Epithelial cell of esophagus (primary cell): ENCODE measurements at regions not wholly inside any gene's neighbourhood (a gene's known extent, or its start where the extent isn't known, plus 50 kb on each side); places are given as distances from the start of the nearest gene placed in this dataset.
A peak's percentile ranks its signal among the peaks of the same experiment; 100 is the strongest.

Experiments used
- DNase-seq: peaks from one replicate; pipeline ENCODE4 v3.0.0; 2010; ENCODE audit warnings: low read depth
- H3K4me3 ChIP-seq: 2 replicates; pipeline ENCODE4 v1.5.1; 2011; ENCODE audit warnings: mild to moderate bottlenecking, low read length, control low read depth
- TF ChIP-seq, protein P1 (sequence below): IDR thresholded peaks from 2 replicates; pipeline ENCODE4 v1.5.1; 2011; ENCODE audit warnings: low read depth, mild to moderate bottlenecking, low read length, control low read depth, inconsistent platforms; ENCODE audit not compliant: insufficient read depth; ENCODE audit errors: missing control alignments

GRCh38 chr10:90148116-90148855, 446.9 kb downstream of the KIF20B start:
- H3K4me3 ChIP-seq: no peak overlapping the region
- DNase-seq: peak; percentile 59
- TF ChIP-seq, protein P1, sequence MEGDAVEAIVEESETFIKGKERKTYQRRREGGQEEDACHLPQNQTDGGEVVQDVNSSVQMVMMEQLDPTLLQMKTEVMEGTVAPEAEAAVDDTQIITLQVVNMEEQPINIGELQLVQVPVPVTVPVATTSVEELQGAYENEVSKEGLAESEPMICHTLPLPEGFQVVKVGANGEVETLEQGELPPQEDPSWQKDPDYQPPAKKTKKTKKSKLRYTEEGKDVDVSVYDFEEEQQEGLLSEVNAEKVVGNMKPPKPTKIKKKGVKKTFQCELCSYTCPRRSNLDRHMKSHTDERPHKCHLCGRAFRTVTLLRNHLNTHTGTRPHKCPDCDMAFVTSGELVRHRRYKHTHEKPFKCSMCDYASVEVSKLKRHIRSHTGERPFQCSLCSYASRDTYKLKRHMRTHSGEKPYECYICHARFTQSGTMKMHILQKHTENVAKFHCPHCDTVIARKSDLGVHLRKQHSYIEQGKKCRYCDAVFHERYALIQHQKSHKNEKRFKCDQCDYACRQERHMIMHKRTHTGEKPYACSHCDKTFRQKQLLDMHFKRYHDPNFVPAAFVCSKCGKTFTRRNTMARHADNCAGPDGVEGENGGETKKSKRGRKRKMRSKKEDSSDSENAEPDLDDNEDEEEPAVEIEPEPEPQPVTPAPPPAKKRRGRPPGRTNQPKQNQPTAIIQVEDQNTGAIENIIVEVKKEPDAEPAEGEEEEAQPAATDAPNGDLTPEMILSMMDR: peak; percentile 74

DNA sequence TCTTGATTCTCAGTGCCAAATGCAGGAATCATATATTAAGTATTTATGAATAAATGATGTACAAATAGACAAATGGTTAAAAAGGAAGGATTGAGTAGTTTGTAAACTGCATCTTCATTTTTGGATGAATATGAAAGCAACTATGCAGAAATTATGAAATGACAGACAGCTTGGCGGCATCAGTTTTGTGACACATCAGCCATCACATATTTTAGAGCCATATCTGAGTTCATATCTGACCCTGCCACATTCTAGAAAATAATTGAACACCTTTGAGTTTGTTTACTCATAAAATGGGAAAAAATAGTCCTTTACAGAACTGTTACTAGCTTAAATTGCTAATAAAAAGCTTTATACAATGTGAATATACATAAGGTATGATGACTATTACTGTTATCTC, 448.2 kb downstream of the KIF20B start:
- TF ChIP-seq, protein P1: no peak
- no peak for DNase-seq
- H3K4me3 ChIP-seq: no peak overlapping the region

DNA sequence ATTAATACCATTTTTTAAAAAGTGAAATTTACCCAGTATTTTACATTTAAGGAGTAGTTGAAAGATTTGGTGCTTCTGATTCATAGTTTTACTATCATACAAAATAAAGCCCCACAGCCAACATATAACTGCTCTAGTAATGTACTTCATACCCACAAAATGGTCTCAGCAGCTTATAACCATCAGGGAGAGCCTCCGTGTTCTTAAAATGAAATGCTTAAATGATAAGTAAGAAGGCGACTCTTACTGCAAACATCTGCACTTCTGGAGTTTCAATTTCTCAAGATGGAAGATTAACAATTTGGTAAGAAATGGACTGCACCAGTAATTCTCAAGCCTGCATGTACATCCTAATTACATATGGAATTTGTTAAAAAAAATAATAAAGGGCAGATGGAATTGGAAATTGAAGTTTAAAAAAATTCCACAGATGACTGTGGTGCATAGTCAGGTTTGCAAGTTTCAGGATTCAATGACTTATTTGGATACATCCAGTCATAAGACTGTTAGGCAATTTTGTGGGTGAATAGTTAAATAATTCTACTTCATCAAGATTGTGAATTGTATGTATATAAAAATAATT, 461.0 kb downstream of the KIF20B start:
- H3K4me3 ChIP-seq: no peak overlapping the region
- TF ChIP-seq, protein P1: no peak
- peak; percentile 6 for DNase-seq

- peak; percentile 74 for DNase-seq
- H3K4me3 ChIP-seq: no peak overlapping the region
- TF ChIP-seq, protein P1: no peak
Observed at GRCh38 chr10:90167174-90168064, 466.0 kb downstream of the KIF20B start.

DNA sequence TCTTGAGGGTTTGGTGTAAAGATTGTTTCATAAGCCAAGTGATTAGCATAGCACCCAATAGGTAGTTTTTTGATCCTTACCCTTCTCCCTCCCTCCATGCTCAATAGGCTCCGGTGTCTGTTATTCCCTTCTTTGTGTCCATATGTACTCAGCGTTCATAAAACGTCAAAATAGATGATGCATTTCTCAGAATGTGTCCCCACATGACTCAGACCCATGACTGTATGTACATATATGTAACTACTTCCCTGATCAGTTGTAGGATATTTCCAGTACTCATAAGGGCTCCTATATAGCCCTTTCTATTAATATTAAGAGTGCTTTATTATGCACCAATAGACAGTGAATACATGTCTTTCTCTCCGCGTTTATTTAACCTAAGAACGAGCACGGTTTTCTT, 466.9 kb downstream of the KIF20B start:
- H3K4me3 ChIP-seq: no peak overlapping the region
- peak; percentile 64 for DNase-seq
- TF ChIP-seq, protein P1: no peak

DNA sequence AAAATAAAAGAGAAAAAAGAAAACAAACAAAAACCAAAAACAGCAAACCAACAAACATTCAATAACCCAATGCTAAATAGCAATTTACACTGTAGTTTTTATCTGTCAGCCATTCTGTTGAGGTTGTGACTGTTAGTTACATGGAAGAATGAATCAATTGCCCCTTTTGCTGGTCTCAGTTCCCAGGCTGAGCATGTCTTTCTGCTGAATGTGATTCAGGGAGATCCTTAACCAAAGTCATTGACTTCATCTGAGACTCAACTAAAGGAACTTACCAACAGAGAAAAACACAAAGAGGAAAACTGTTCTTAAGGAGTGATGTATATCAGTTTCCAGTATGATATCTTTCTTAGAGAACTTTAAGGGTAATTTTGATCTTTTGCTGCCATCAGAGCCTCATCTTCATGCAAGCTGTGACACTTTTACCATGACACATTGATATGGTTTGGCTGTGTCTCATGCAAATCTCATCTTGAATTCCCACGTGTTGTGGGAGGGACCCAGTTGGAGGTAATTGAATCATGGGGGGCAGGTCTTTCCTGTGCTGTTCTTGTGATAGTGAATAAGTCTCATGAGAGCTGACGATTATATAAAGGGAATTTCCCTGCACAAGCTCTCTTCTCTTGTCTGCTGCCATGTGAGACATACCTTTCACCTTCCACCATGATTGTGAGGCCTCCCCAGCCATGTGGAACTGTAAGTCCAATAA, 469.8 kb downstream of the KIF20B start:
- peak; percentile 29 for DNase-seq
- TF ChIP-seq, protein P1: no peak
- H3K4me3 ChIP-seq: no peak overlapping the region
